Skeletal muscle cell (primary cell): ENCODE measurements at regions not wholly inside any gene's neighbourhood (a gene's known extent, or its start where the extent isn't known, plus 50 kb on each side); places are given as distances from the start of the nearest gene placed in this dataset.
"Not testable (repeated sequence)": the region's sequence is repeated elsewhere in the genome, so short reads cannot be mapped to it uniquely, and the experiment has no call there.

Experiments used
- DNase-seq: peaks from one replicate; pipeline ENCODE4 v3.0.0-alpha.2; 2010; ENCODE audit warnings: low read depth
- H3K4me3 ChIP-seq: 2 replicates; pipeline ENCODE4 v1.5.1; 2011; ENCODE audit warnings: low read depth, mild to moderate bottlenecking, control low read depth, low read length, moderate library complexity

- H3K4me3 ChIP-seq = no peak overlapping the region
- DNase-seq = peak; percentile 65
These were observed 125.4 kb upstream of the USP25 start for GRCh38 chr21:15604413-15604812.

GRCh38 chr21:15614766-15615165 lies 115.0 kb upstream of the USP25 start:
- no peak overlapping the region for H3K4me3 ChIP-seq
- DNase-seq = no peak

GRCh38 chr21:15616864-15617574 lies 112.8 kb upstream of the USP25 start:
- peak; percentile 48 for DNase-seq
- H3K4me3 ChIP-seq = no peak overlapping the region

GRCh38 chr21:15617964-15618363 lies 111.8 kb upstream of the USP25 start:
- no peak overlapping the region for H3K4me3 ChIP-seq
- DNase-seq = peak; percentile 66

- DNase-seq = no peak
- no peak overlapping the region for H3K4me3 ChIP-seq
These were observed 108.9 kb upstream of the USP25 start for GRCh38 chr21:15620892-15621291.

- no peak overlapping the region for H3K4me3 ChIP-seq
- DNase-seq = no peak
These were observed 105.1 kb upstream of the USP25 start for GRCh38 chr21:15624646-15625045.

- DNase-seq = no peak
- no peak overlapping the region for H3K4me3 ChIP-seq
These were observed 104.4 kb upstream of the USP25 start for GRCh38 chr21:15625363-15625762.

- no peak for DNase-seq
- H3K4me3 ChIP-seq = no peak overlapping the region
These were observed 103.8 kb upstream of the USP25 start for GRCh38 chr21:15626031-15626430.

GRCh38 chr21:15627011-15627410 lies 102.8 kb upstream of the USP25 start:
- no peak for DNase-seq

GRCh38 chr21:15627823-15628222 lies 102.0 kb upstream of the USP25 start:
- H3K4me3 ChIP-seq = no peak overlapping the region
- no peak for DNase-seq

More at GRCh38 chr21:15627011-15627410, 102.8 kb upstream of the USP25 start:
- no peak overlapping the region for H3K4me3 ChIP-seq

- DNase-seq = no peak
- no peak overlapping the region for H3K4me3 ChIP-seq
These were observed 98.4 kb upstream of the USP25 start for GRCh38 chr21:15631342-15631741.

- not testable (repeated sequence) for H3K4me3 ChIP-seq, DNase-seq
These were observed 95.2 kb upstream of the USP25 start for GRCh38 chr21:15634541-15634940.

GRCh38 chr21:15638856-15639549 lies 90.8 kb upstream of the USP25 start:
- H3K4me3 ChIP-seq = no peak overlapping the region
- DNase-seq = no peak

GRCh38 chr21:15640113-15640512 lies 89.7 kb upstream of the USP25 start:
- not testable (repeated sequence) for DNase-seq, H3K4me3 ChIP-seq

GRCh38 chr21:15644489-15644888 lies 85.3 kb upstream of the USP25 start:
- no peak for DNase-seq
- H3K4me3 ChIP-seq = no peak overlapping the region

GRCh38 chr21:15645830-15646229 lies 84.0 kb upstream of the USP25 start:
- DNase-seq = no peak
- no peak overlapping the region for H3K4me3 ChIP-seq

GRCh38 chr21:15650735-15651134 lies 79.0 kb upstream of the USP25 start:
- DNase-seq = no peak
- no peak overlapping the region for H3K4me3 ChIP-seq

- DNase-seq = no peak
- no peak overlapping the region for H3K4me3 ChIP-seq
These were observed 78.6 kb upstream of the USP25 start for GRCh38 chr21:15651172-15651571.

GRCh38 chr21:15653710-15654109 lies 76.1 kb upstream of the USP25 start:
- no peak overlapping the region for H3K4me3 ChIP-seq
- DNase-seq = no peak

- no peak for DNase-seq
- H3K4me3 ChIP-seq = no peak overlapping the region
These were observed 75.6 kb upstream of the USP25 start for GRCh38 chr21:15654171-15654570.

GRCh38 chr21:15659753-15660422 lies 69.9 kb upstream of the USP25 start:
- no peak for DNase-seq
- H3K4me3 ChIP-seq = no peak overlapping the region
